22Rv1 (cell line): ENCODE measurements at regions not wholly inside any gene's neighbourhood (a gene's known extent, or its start where the extent isn't known, plus 50 kb on each side); places are given as distances from the start of the nearest gene placed in this dataset.

Source experiments
- CTCF ChIP-seq: fragments of 450-650 bp; IDR thresholded peaks from 2 replicates; pipeline ENCODE4 v1.5.1; 2017; ENCODE audit warnings: mild to moderate bottlenecking
- ZFX ChIP-seq: fragments of 450-650 bp; IDR thresholded peaks from 2 replicates; pipeline ENCODE4 v1.6.1; 2017; ENCODE audit warnings: antibody characterized with exemption, borderline replicate concordance

DNA sequence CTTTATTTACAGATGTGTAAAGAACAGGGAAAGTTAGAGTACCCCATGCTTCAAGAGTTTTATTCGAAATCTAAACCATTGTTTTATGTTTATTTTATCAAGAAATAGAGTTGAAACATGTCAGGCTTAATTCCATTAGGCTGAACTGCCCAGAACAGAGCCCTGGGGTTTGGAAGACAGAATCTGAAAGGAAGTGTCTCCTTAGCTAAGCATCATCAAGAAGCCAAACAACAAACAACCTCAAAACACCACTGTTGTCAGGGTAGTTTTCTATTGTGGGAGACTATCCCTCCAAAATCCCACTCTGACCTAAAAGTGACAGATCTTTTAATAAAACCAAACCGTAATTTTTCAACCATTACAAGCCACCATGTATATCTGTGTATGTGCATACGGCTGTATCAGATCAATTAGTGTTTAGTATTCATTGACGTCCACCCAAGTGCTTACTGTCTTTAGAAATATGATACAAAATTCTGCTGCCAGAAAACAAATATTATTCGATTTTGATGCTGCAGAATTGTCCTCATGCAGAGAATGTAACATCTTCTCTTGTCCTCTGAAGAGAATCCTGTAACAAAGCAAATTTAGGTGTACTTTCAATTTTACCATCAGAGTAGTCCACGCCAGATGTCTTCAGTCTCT is 271.9 kb upstream of the TMEM161B start:
- TF ChIP-seq CTCF (no peak), ZFX (no peak)
